K562 (cell line): ENCODE measurements at regions not wholly inside any gene's neighbourhood (a gene's known extent, or its start where the extent isn't known, plus 50 kb on each side); places are given as distances from the start of the nearest gene placed in this dataset.

Source experiments
- BCL6 ChIP-seq: fragments of 250-450 bp; sonication (Bioruptor Pico); IDR thresholded peaks from 2 replicates; pipeline ENCODE4 v1.4.0; 2020
- FOXP1 ChIP-seq: sonication (generic); formaldehyde crosslinking; IDR thresholded peaks from 2 replicates; pipeline ENCODE4 v1.8.0; 2022; ENCODE audit warnings: mild to moderate bottlenecking, missing genetic modification reagents
- JUNB ChIP-seq: fragments of 450-650 bp; formaldehyde crosslinking; conservative IDR thresholded peaks from 2 replicates; pipeline ENCODE4 v1.4.0; 2020; ENCODE audit warnings: mild to moderate bottlenecking
- SREBF2 ChIP-seq: sonication (generic); formaldehyde crosslinking; IDR thresholded peaks from 2 replicates; pipeline ENCODE4 v1.4.0; 2020; ENCODE audit warnings: mild to moderate bottlenecking, missing genetic modification reagents
- USF2 ChIP-seq: sonication (generic); formaldehyde crosslinking; IDR thresholded peaks from 2 replicates; pipeline ENCODE4 v1.5.0; 2020; ENCODE audit warnings: missing genetic modification reagents
- ZC3H4 ChIP-seq: sonication (generic); formaldehyde crosslinking; IDR thresholded peaks from 2 replicates; pipeline ENCODE4 v1.9.0; 2021; ENCODE audit warnings: missing genetic modification reagents, borderline replicate concordance
- TF ChIP-seq, protein P1 (sequence below), 3 experiments: IDR thresholded peaks in 2 of 3; conservative IDR thresholded peaks in 1 of 3; 2 replicates each; pipeline ENCODE4 v1.5.1; 2011 to 2012; ENCODE audit warnings: low read length in 3 of 3, mild to moderate bottlenecking in 3 of 3, control low read depth in 2 of 3, improper control_type of control experiment in 1 of 3, inconsistent platforms in 1 of 3, low read depth in 1 of 3, mixed read lengths in 1 of 3, moderate library complexity in 1 of 3; ENCODE audit not compliant: insufficient read depth in 2 of 3

DNA sequence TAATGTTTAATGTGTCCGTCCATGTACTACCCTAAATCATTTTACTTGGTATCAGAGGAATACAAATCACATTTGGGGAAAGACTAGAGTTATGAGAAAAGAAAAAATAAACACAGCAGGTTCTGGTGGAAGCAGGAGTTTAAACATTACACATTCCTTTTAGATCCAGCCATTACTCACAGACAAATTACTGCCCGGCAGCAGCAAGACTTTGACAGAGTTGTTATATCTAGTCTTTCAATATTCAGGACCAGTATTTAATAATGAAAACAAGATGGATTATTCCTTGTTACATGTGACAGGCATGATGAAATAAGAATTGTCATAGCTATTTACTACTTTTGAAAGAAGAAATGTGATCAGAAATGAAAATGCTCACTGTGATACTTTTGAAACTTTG is 131.8 kb upstream of the GNAI1 start:
- TF ChIP-seq BCL6 (no peak), FOXP1 (no peak), JUNB (CRISPR knock-in tag) (no peak), SREBF2 (CRISPR knock-in tag) (no peak), ZC3H4 (CRISPR knock-in tag) (no peak), USF2 (CRISPR knock-in tag) (no peak)
- TF ChIP-seq, protein P1, sequence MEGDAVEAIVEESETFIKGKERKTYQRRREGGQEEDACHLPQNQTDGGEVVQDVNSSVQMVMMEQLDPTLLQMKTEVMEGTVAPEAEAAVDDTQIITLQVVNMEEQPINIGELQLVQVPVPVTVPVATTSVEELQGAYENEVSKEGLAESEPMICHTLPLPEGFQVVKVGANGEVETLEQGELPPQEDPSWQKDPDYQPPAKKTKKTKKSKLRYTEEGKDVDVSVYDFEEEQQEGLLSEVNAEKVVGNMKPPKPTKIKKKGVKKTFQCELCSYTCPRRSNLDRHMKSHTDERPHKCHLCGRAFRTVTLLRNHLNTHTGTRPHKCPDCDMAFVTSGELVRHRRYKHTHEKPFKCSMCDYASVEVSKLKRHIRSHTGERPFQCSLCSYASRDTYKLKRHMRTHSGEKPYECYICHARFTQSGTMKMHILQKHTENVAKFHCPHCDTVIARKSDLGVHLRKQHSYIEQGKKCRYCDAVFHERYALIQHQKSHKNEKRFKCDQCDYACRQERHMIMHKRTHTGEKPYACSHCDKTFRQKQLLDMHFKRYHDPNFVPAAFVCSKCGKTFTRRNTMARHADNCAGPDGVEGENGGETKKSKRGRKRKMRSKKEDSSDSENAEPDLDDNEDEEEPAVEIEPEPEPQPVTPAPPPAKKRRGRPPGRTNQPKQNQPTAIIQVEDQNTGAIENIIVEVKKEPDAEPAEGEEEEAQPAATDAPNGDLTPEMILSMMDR (IDR thresholded peaks at IDR 0.05 in 2 of 3, conservative IDR thresholded peaks at IDR 0.05 in 1 of 3; ENCODE audit: insufficient read depth in 2 of 3, low read depth in 1 of 3, low read length in 3 of 3), result no peak
